CD14-positive monocyte (primary cell): ENCODE measurements at regions not wholly inside any gene's neighbourhood (a gene's known extent, or its start where the extent isn't known, plus 50 kb on each side); places are given as distances from the start of the nearest gene placed in this dataset.

Experiments
- DNase-seq, 3 donors: peaks; one replicate each; pipeline ENCODE4 v3.0.0-alpha.2; 2011 to 2022
- H2AFZ ChIP-seq: 2 replicates; pipeline ENCODE4 v1.6.0; 2012; ENCODE audit warnings: mild to moderate bottlenecking, low read depth, low read length, inconsistent platforms; ENCODE audit not compliant: insufficient read depth, poor library complexity, severe bottlenecking
- H3K27ac ChIP-seq, 2 donors: 1 replicate in 1 of 2; 2 replicates in 1 of 2; pipeline ENCODE4 v1.5.1; 2012 to 2013; ENCODE audit warnings: low read length in 2 of 2, control low read depth in 1 of 2, inconsistent platforms in 1 of 2, low read depth in 1 of 2, mild to moderate bottlenecking in 1 of 2
- H3K27me3 ChIP-seq, 2 donors: one replicate each; pipeline versions ENCODE4 v1.6.0 to v1.6.1; 2011 to 2013; ENCODE audit warnings: low read length in 2 of 2; ENCODE audit not compliant: control insufficient read depth in 2 of 2, insufficient read depth in 2 of 2
- H3K36me3 ChIP-seq, 2 donors: replicated peaks in 1 of 2; 1 replicate in 1 of 2; 2 replicates in 1 of 2; pipeline versions ENCODE4 v1.5.1 to v1.6.1; 2012 to 2013; ENCODE audit warnings: low read length in 2 of 2, control low read depth in 1 of 2, inconsistent platforms in 1 of 2, mild to moderate bottlenecking in 1 of 2; ENCODE audit not compliant: insufficient read depth in 2 of 2, control insufficient read depth in 1 of 2
- H3K4me1 ChIP-seq, 2 donors: 1 replicate in 1 of 2; 2 replicates in 1 of 2; pipeline versions ENCODE4 v1.5.1 to v1.6.1; 2012 to 2013; ENCODE audit warnings: low read length in 2 of 2, control low read depth in 1 of 2, inconsistent platforms in 1 of 2, mild to moderate bottlenecking in 1 of 2, moderate library complexity in 1 of 2; ENCODE audit not compliant: insufficient read depth in 2 of 2, control insufficient read depth in 1 of 2
- H3K4me2 ChIP-seq: replicated peaks from 2 replicates; pipeline ENCODE3; 2012; ENCODE audit warnings: low read length, moderate library complexity, mild to moderate bottlenecking; ENCODE audit not compliant: poor library complexity, severe bottlenecking; ENCODE audit errors: extremely low read depth
- H3K4me3 ChIP-seq, 3 experiments: fragments of 200-600 bp in 1 of 3; sonication (generic) in 1 of 3; replicated peaks in 1 of 3; 1 replicate in 2 of 3; 2 replicates in 1 of 3; pipeline ENCODE4 v1.5.1; 2011 to 2013; ENCODE audit warnings: low read length in 3 of 3, mild to moderate bottlenecking in 3 of 3, control low read depth in 2 of 3, low read depth in 2 of 3, inconsistent platforms in 1 of 3, moderate library complexity in 1 of 3
- H3K79me2 ChIP-seq: 2 replicates; pipeline ENCODE4 v1.6.0; 2012; ENCODE audit warnings: mild to moderate bottlenecking, control low read depth, inconsistent platforms, low read length, moderate library complexity; ENCODE audit not compliant: insufficient read depth
- H3K9ac ChIP-seq: 2 replicates; pipeline ENCODE4 v1.6.0; 2017; ENCODE audit warnings: low read length, mild to moderate bottlenecking; ENCODE audit not compliant: insufficient read depth, poor library complexity, severe bottlenecking
- H3K9me3 ChIP-seq, 2 donors: replicated peaks in 1 of 2; 1 replicate in 1 of 2; 2 replicates in 1 of 2; pipeline versions ENCODE4 v1.5.1 to v1.6.1; 2012 to 2013; ENCODE audit warnings: low read length in 2 of 2, control low read depth in 1 of 2; ENCODE audit not compliant: control insufficient read depth in 1 of 2, insufficient read depth in 1 of 2
- H4K20me1 ChIP-seq: 2 replicates; pipeline ENCODE4 v1.6.0; 2012; ENCODE audit warnings: mild to moderate bottlenecking, low read length, control low read depth, moderate library complexity; ENCODE audit not compliant: insufficient read depth
- H3K27ac Mint-ChIP-seq, 7 donors: one replicate each; pipeline ENCODE4 v1.8.0; 2020; ENCODE audit warnings: mild to moderate bottlenecking in 7 of 7, mixed read lengths in 7 of 7, moderate library complexity in 6 of 7, inconsistent platforms in 2 of 7
- H3K27me3 Mint-ChIP-seq, 3 donors: one replicate each; pipeline ENCODE4 v1.8.0; 2021 to 2022; ENCODE audit warnings: low read depth in 3 of 3, mild to moderate bottlenecking in 3 of 3, mixed read lengths in 3 of 3, moderate library complexity in 3 of 3, inconsistent platforms in 1 of 3
- H3K36me3 Mint-ChIP-seq, 2 donors: one replicate each; pipeline ENCODE4 v1.8.0; 2020; ENCODE audit warnings: mixed read lengths in 2 of 2, inconsistent platforms in 1 of 2, mild to moderate bottlenecking in 1 of 2
- H3K4me1 Mint-ChIP-seq: one replicate; pipeline ENCODE4 v1.8.0; 2020; ENCODE audit warnings: mild to moderate bottlenecking, mixed read lengths
- H3K4me3 Mint-ChIP-seq, 2 donors: one replicate each; pipeline ENCODE4 v1.8.0; 2020; ENCODE audit warnings: mild to moderate bottlenecking in 2 of 2, mixed read lengths in 2 of 2, moderate library complexity in 1 of 2
- H3K9me3 Mint-ChIP-seq, 7 donors: one replicate each; pipeline ENCODE4 v1.8.0; 2020 to 2022; ENCODE audit warnings: mixed read lengths in 7 of 7, mild to moderate bottlenecking in 6 of 7, moderate library complexity in 6 of 7, inconsistent platforms in 2 of 7
- CTCF ChIP-seq: fragments of 200-600 bp; IDR thresholded peaks from one replicate; pipeline ENCODE4 v1.8.0; 2022; ENCODE audit warnings: antibody characterized with exemption, mild to moderate bottlenecking
- WGBS: methylation state at CpG from one replicate; pipeline ENCODE4 v1.1.5; 2013; ENCODE audit warnings: missing lambda C conversion rate; ENCODE audit not compliant: insufficient coverage; 5-methylcytosine and 5-hydroxymethylcytosine counted together
- intact Hi-C, 2 donors: fragments of 100-400 bp; cut with micrococcal nuclease; formaldehyde crosslinking; loops; one replicate each; pipeline versions ENCODE4 v1.15.0 to v1.15.1; 2023

- Histone ChIP-seq H2AFZ (no peak overlapping the region), H3K4me1 (peaks cover 17 to 32% of the 10 kb centered on the region in 2 donors), H3K36me3 (no peaks in the 10 kb centered on the region), H4K20me1 (no peaks in the 10 kb centered on the region), H3K9me3 (peaks cover 0 to 5% of the 10 kb centered on the region in 2 donors), H3K4me3 (no peak overlapping the region), H3K9ac (no peak overlapping the region), H3K79me2 (no peaks in the 10 kb centered on the region), H3K27ac (no peak overlapping the region), H3K27me3 (no peaks in the 10 kb centered on the region), H3K4me2 (no peak overlapping the region)
- intact Hi-C loops = no loop called here
- Mint-ChIP-seq H3K4me1 (peaks cover 17% of the 10 kb centered on the region), H3K4me3 (no peak overlapping the region), H3K27me3 (peaks cover 0 to 2% (median 2%) of the 10 kb centered on the region in 3 donors), H3K9me3 (peaks cover 0 to 11% (median 8%) of the 10 kb centered on the region in 7 donors), H3K27ac (no peak overlapping the region), H3K36me3 (no peaks in the 10 kb centered on the region)
- 94% methylated on average over 3 of the region's 5 CpGs for WGBS
- DNase-seq = no peak
- TF ChIP-seq CTCF = no peak
Measured at GRCh38 chr3:23723141-23723540, 82.6 kb upstream of the UBE2E1 start.

- Histone ChIP-seq H4K20me1 (no peaks in the 10 kb centered on the region), H3K27me3 (no peaks in the 10 kb centered on the region), H3K9ac (no peak overlapping the region), H3K79me2 (no peaks in the 10 kb centered on the region), H3K27ac (peak overlapping the region in 1 of 2 donors; percentile 68), H3K4me1 (peaks cover 17 to 32% of the 10 kb centered on the region in 2 donors), H3K4me2 (peak overlapping the region; percentile 9), H3K36me3 (no peaks in the 10 kb centered on the region), H3K9me3 (peaks cover 0 to 5% of the 10 kb centered on the region in 2 donors), H3K4me3 (no peak overlapping the region), H2AFZ (no peak overlapping the region)
- H3K4me1 Mint-ChIP-seq = peaks cover 17% of the 10 kb centered on the region
- DNase-seq = peak; percentile 60 to 70 (median 65)
- peak overlapping the region in 6 of 7 donors; percentile 57 to 78 (median 70) for H3K27ac Mint-ChIP-seq
- intact Hi-C loops = no loop called here
- H3K27me3 Mint-ChIP-seq = peaks cover 2 to 4% (median 2%) of the 10 kb centered on the region in 3 donors
- no peak overlapping the region for H3K4me3 Mint-ChIP-seq
- H3K36me3 Mint-ChIP-seq = no peaks in the 10 kb centered on the region
- TF ChIP-seq CTCF = no peak
- peaks cover 0 to 11% (median 8%) of the 10 kb centered on the region in 7 donors for H3K9me3 Mint-ChIP-seq
Measured at GRCh38 chr3:23723930-23724329, 81.8 kb upstream of the UBE2E1 start.
